SK-N-SH (cell line): ENCODE measurements at regions not wholly inside any gene's neighbourhood (a gene's known extent, or its start where the extent isn't known, plus 50 kb on each side); places are given as distances from the start of the nearest gene placed in this dataset.

Experiments used
- CTCF ChIA-PET: fragments of 300-600, 350-600 bp; formaldehyde crosslinking; extraction: SDS; loops from one replicate; lab custom pipeline; 2021; lab: Yijun Ruan, JAX
- POLR2A ChIA-PET: fragments of 350-600 bp; sonication (Branson Sonifier 250); formaldehyde crosslinking; extraction: SDS; loops from one replicate; lab custom pipeline; 2020; ENCODE audit warnings: antibody characterized with exemption, inconsistent platforms; lab: Yijun Ruan, JAX
- DNase-seq: peaks from one replicate; pipeline ENCODE4 v3.0.0; 2012
- H2AFZ ChIP-seq: fragments of 200-600 bp; sonication (generic); 2 replicates; pipeline ENCODE4 v1.8.1; 2016; ENCODE audit warnings: antibody characterized with exemption, mild to moderate bottlenecking, low read depth
- H3F3A ChIP-seq: fragments of 200-600 bp; sonication (generic); replicated peaks from 2 replicates; pipeline ENCODE3; 2016; ENCODE audit warnings: antibody characterized with exemption, mild to moderate bottlenecking; ENCODE audit not compliant: insufficient read depth
- H3K27ac ChIP-seq, 2 experiments: fragments of 200-500 bp in 1 of 2; fragments of 200-600 bp in 1 of 2; sonication (Bioruptor generic) in 1 of 2; sonication (generic), shearing (Covaris generic) in 1 of 2; 2 replicates each; pipeline versions ENCODE4 v1.5.1 to v1.6.1; 2014 to 2016; ENCODE audit warnings: low read depth in 2 of 2, inconsistent platforms in 1 of 2, low read length in 1 of 2, mild to moderate bottlenecking in 1 of 2, mixed read lengths in 1 of 2
- H3K27me3 ChIP-seq: fragments of 200-600 bp; sonication (generic), shearing (Covaris generic); 2 replicates; pipeline ENCODE4 v1.6.1; 2016; ENCODE audit warnings: mixed run types; ENCODE audit not compliant: insufficient read depth
- H3K36me3 ChIP-seq, 2 experiments: fragments of 200-500 bp in 1 of 2; fragments of 200-600 bp in 1 of 2; sonication (Bioruptor generic) in 1 of 2; sonication (generic) in 1 of 2; replicated peaks in 1 of 2; 2 replicates each; pipeline versions ENCODE3 to v1.5.1; 2014 to 2016; ENCODE audit warnings: low read length in 1 of 2, mild to moderate bottlenecking in 1 of 2; ENCODE audit not compliant: insufficient read depth in 2 of 2, control insufficient read depth in 1 of 2
- H3K4me1 ChIP-seq, 2 experiments: fragments of 200-500 bp in 1 of 2; fragments of 200-600 bp in 1 of 2; sonication (Bioruptor generic) in 1 of 2; sonication (generic), shearing (Covaris generic) in 1 of 2; 2 replicates each; pipeline versions ENCODE4 v1.5.1 to v1.6.1; 2014 to 2016; ENCODE audit warnings: low read depth in 1 of 2, low read length in 1 of 2, mixed run types in 1 of 2; ENCODE audit not compliant: insufficient read depth in 2 of 2, control insufficient read depth in 1 of 2
- H3K4me2 ChIP-seq: fragments of 200-600 bp; sonication (generic), shearing (Covaris generic); 2 replicates; pipeline ENCODE4 v1.6.1; 2017; ENCODE audit warnings: mixed run types
- H3K4me3 ChIP-seq, 2 experiments: fragments of 200-500 bp in 1 of 2; fragments of 200-600 bp in 1 of 2; sonication (Bioruptor generic) in 1 of 2; sonication (generic), shearing (Covaris generic) in 1 of 2; 2 replicates each; pipeline versions ENCODE4 v1.5.1 to v1.8.1; 2014 to 2016; ENCODE audit warnings: low read depth in 2 of 2, inconsistent platforms in 1 of 2, low read length in 1 of 2, mild to moderate bottlenecking in 1 of 2, mixed read lengths in 1 of 2, moderate library complexity in 1 of 2
- H3K79me2 ChIP-seq: fragments of 200-600 bp; sonication (generic); 2 replicates; pipeline ENCODE4 v1.8.1; 2017; ENCODE audit warnings: mild to moderate bottlenecking; ENCODE audit not compliant: insufficient read depth
- H3K9ac ChIP-seq: fragments of 200-600 bp; sonication (generic); 2 replicates; pipeline ENCODE4 v1.6.1; 2017; ENCODE audit warnings: mixed run types
- H3K9me2 ChIP-seq: fragments of 200-600 bp; sonication (generic); 2 replicates; pipeline ENCODE4 v1.6.1; 2017; ENCODE audit warnings: mixed run types
- H3K9me3 ChIP-seq: fragments of 200-600 bp; sonication (generic); 2 replicates; pipeline ENCODE4 v1.6.1; 2017; ENCODE audit warnings: mixed run types, mild to moderate bottlenecking, moderate library complexity
- H4K20me1 ChIP-seq: fragments of 200-600 bp; sonication (generic); 2 replicates; pipeline ENCODE4 v1.6.1; 2017; ENCODE audit warnings: mild to moderate bottlenecking, mixed run types; ENCODE audit not compliant: insufficient read depth
- CHD2 ChIP-seq: fragments of 150-350 bp; IDR thresholded peaks from 2 replicates; pipeline ENCODE4 v1.6.1; 2018; ENCODE audit warnings: low read length; ENCODE audit not compliant: partially characterized antibody
- EP300 ChIP-seq, 2 experiments: IDR thresholded peaks; 2 replicates each; pipeline versions ENCODE4 v1.4.0 to v1.6.1; 2012; ENCODE audit warnings: borderline replicate concordance in 1 of 2, low read depth in 1 of 2, low read length in 1 of 2
- EZH2phosphoT487 ChIP-seq: fragments of 200-600 bp; sonication (generic); IDR thresholded peaks from 2 replicates; pipeline ENCODE4 v1.6.1; 2017; ENCODE audit warnings: low read depth, mixed run types, mild to moderate bottlenecking, antibody characterized with exemption, moderate library complexity, borderline replicate concordance
- FOSL2 ChIP-seq: IDR thresholded peaks from 2 replicates; pipeline ENCODE4 v1.4.0; 2012; ENCODE audit warnings: low read depth, mild to moderate bottlenecking, moderate library complexity, borderline replicate concordance
- FOXJ3 ChIP-seq: sonication (generic); formaldehyde crosslinking; IDR thresholded peaks from 2 replicates; pipeline ENCODE4 v1.5.1; 2020; ENCODE audit warnings: mild to moderate bottlenecking, missing genetic modification reagents
- GABPA ChIP-seq: IDR thresholded peaks from 2 replicates; pipeline ENCODE4 v1.4.0; 2012; ENCODE audit warnings: low read depth, mild to moderate bottlenecking
- MEF2A ChIP-seq: IDR thresholded peaks from 2 replicates; pipeline ENCODE4 v1.4.0; 2012; ENCODE audit warnings: low read depth, borderline replicate concordance
- NFIC ChIP-seq: IDR thresholded peaks from 2 replicates; pipeline ENCODE4 v1.4.0; 2012; ENCODE audit warnings: borderline replicate concordance
- RCOR1 ChIP-seq: fragments of 150-350 bp; IDR thresholded peaks from 2 replicates; pipeline ENCODE4 v1.6.1; 2017; ENCODE audit warnings: antibody characterized with exemption, low read length
- RXRA ChIP-seq: IDR thresholded peaks from 2 replicates; pipeline ENCODE4 v1.4.0; 2012; ENCODE audit warnings: low read depth, mild to moderate bottlenecking, borderline replicate concordance
- TAF1 ChIP-seq: IDR thresholded peaks from 2 replicates; pipeline ENCODE4 v1.6.1; 2012; ENCODE audit warnings: low read depth, mild to moderate bottlenecking, low read length, moderate library complexity, borderline replicate concordance
- TEAD4 ChIP-seq: IDR thresholded peaks from 2 replicates; pipeline ENCODE4 v1.4.0; 2012; ENCODE audit warnings: mild to moderate bottlenecking, borderline replicate concordance; ENCODE audit not compliant: insufficient read depth
- WGBS: methylation state at CpG from one replicate; pipeline ENCODE4 v1.1.6; 2017; ENCODE audit warnings: low lambda C conversion rate; 5-methylcytosine and 5-hydroxymethylcytosine counted together
- TF ChIP-seq, protein P1 (sequence below): IDR thresholded peaks from 2 replicates; pipeline ENCODE4 v1.4.0; 2012; ENCODE audit warnings: low read depth
- TF ChIP-seq, protein P2 (sequence below): IDR thresholded peaks from 2 replicates; pipeline ENCODE4 v1.4.0; 2012; ENCODE audit warnings: low read depth, borderline replicate concordance
- TF ChIP-seq, protein P3 (sequence below): fragments of 150-350 bp; IDR thresholded peaks from 2 replicates; pipeline ENCODE4 v1.6.1; 2016; ENCODE audit warnings: mild to moderate bottlenecking, low read depth, low read length
- TF ChIP-seq, protein P4 (sequence below): fragments of 150-350 bp; IDR thresholded peaks from 2 replicates; pipeline ENCODE4 v1.6.1; 2017; ENCODE audit warnings: antibody characterized with exemption, low read length, low read depth, borderline replicate concordance

DNA sequence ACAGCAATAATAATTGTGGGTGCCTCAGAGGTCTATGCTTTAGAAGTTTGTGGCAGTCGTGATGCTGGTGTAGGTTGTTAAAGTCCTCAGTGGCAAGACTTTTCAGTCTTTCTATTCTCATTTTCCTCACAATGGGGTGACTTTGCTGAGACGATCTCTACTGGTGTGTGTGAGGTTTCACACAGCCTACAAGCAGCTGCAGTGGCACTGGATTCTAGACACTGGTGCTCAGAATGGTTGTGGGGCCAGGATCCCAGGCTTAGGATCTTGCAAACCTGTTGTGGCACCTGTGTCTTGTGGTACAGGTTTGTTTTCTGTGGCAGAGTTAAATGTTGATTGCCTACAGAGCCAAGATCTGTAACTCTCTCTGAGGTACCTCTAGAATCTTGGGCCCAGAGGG is 581.2 kb downstream of the PTPRC start:
- Histone ChIP-seq H3K79me2 (no peaks in the 10 kb centered on the region), H3K9ac (no peak overlapping the region), H3K36me3 (no peaks in the 10 kb centered on the region), H3F3A (no peaks in the 10 kb centered on the region), H4K20me1 (no peaks in the 10 kb centered on the region), H3K9me3 (no peaks in the 10 kb centered on the region), H3K4me2 (no peak overlapping the region), H3K9me2 (no peaks in the 10 kb centered on the region), H2AFZ (no peak overlapping the region), H3K4me3 (no peak overlapping the region), H3K27me3 (no peaks in the 10 kb centered on the region), H3K4me1 (peaks cover 0 to under 1% of the 10 kb centered on the region in 2 experiments; a peak in 1 of 4 replicates), H3K27ac (no peak overlapping the region)
- CTCF ChIA-PET, result interaction anchor here (0.7 to 1.3 kb wide), 2 partner anchors 11 to 23 kb away, joined by 3 to 4 read pairs; no protein-coding TSS in a partner anchor
- POLR2A ChIA-PET, result no interaction called here
- WGBS, result 63% methylated on average over 2 of the region's 2 CpGs
- TF ChIP-seq, protein P1, sequence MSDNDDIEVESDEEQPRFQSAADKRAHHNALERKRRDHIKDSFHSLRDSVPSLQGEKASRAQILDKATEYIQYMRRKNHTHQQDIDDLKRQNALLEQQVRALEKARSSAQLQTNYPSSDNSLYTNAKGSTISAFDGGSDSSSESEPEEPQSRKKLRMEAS, result no peak
- no peak for TF ChIP-seq CHD2
- DNase-seq, result no peak

DNA sequence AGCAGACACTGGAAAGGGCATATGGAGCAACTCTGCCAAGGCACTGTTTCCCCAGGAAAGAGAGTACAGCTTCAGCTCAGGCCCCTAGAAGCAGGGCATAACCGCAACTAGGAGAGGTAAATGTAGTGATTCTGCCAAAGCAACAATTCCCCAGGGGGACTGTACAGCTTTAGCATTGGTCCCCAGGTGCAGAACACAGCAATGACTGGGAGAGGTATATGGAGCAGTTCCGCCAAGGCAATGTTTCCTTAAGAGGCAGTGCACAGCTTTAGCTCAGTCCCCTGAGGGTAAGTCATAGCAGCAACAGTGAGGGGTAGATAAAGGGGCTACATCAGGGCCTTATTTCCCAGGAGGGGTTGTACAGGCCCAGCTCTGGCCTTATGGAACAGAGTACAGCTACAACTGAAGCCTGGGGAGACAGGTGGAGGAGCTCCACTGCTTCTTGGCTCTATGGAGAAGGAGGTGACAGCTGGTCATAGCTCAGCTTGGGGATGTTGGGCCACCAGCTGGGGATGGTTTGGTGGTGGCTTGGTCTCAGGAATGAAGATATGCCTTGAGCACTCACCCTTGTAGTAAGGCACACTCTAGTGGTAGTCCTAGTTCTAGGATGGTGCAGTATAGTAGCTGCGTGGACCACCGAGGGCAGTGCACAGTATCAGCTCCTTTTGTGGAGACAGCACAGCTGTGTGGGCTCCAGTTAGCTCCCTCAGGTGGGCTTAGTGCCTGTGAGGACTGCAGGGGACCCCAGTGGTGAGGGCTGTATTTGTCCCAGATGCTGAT is 582.7 kb downstream of the PTPRC start:
- no peaks in the 10 kb centered on the region for H4K20me1 ChIP-seq
- TF ChIP-seq GABPA (no peak), EP300 (IDR thresholded peaks at IDR 0.05; ENCODE audit: borderline replicate concordance in 1 of 2, low read depth in 1 of 2, low read length in 1 of 2) (no peak), CHD2 (no peak)
- no peaks in the 10 kb centered on the region for H3K27me3 ChIP-seq
- peaks cover 2% of the 10 kb centered on the region for H3F3A ChIP-seq
- no peak overlapping the region for H3K27ac ChIP-seq
- DNase-seq, result no peak
- H3K9me2 ChIP-seq, result no peaks in the 10 kb centered on the region
- H3K36me3 ChIP-seq, result no peaks in the 10 kb centered on the region
- H3K4me3 ChIP-seq, result no peak overlapping the region
- H2AFZ ChIP-seq, result no peak overlapping the region
- no peaks in the 10 kb centered on the region for H3K9me3 ChIP-seq
- 80% methylated on average over 2 of the region's 4 CpGs for WGBS
- H3K79me2 ChIP-seq, result no peaks in the 10 kb centered on the region
- ChIA-PET CTCF (interaction anchor here (1.3 kb wide), 1 partner anchor 10 kb away, joined by 4 read pairs; no protein-coding TSS in a partner anchor), POLR2A (no interaction called here)
- no peak overlapping the region for H3K4me2 ChIP-seq
- H3K9ac ChIP-seq, result no peak overlapping the region
- H3K4me1 ChIP-seq, result peaks cover 4 to 13% of the 10 kb centered on the region in 2 experiments; a peak in 2 of 4 replicates

DNA sequence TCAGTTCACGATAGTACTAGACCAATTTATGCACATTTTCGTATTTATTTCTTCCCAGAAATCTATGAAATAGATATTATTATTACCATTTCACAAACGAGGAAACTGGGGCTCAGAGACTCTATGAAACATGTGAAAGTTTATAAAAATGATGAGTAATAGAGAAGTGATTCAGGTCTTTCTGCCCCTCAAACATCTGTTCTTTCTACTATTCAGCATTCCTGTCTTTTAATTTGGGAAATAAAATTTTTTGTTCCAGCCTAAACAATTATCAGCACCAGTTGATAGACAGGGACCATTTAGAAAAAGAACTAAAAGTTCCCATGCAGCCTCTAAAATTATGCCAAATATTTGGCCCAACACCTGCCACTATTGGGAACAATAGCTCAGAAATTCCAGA is 585.1 kb downstream of the PTPRC start:
- H3K27ac ChIP-seq, result no peak overlapping the region
- 67% methylated on average over 3 of the region's 3 CpGs for WGBS
- H2AFZ ChIP-seq, result no peak overlapping the region
- DNase-seq, result no peak
- no peak overlapping the region for H3K9ac ChIP-seq
- no peaks in the 10 kb centered on the region for H3K9me2 ChIP-seq
- no peak overlapping the region for H3K4me3 ChIP-seq
- H3K79me2 ChIP-seq, result no peaks in the 10 kb centered on the region
- TF ChIP-seq FOSL2 (no peak), EZH2phosphoT487 (no peak), RCOR1 (no peak), NFIC (no peak), MEF2A (no peak), TEAD4 (no peak), RXRA (no peak), FOXJ3 (CRISPR knock-in tag) (no peak), TAF1 (no peak)
- TF ChIP-seq, protein P2, sequence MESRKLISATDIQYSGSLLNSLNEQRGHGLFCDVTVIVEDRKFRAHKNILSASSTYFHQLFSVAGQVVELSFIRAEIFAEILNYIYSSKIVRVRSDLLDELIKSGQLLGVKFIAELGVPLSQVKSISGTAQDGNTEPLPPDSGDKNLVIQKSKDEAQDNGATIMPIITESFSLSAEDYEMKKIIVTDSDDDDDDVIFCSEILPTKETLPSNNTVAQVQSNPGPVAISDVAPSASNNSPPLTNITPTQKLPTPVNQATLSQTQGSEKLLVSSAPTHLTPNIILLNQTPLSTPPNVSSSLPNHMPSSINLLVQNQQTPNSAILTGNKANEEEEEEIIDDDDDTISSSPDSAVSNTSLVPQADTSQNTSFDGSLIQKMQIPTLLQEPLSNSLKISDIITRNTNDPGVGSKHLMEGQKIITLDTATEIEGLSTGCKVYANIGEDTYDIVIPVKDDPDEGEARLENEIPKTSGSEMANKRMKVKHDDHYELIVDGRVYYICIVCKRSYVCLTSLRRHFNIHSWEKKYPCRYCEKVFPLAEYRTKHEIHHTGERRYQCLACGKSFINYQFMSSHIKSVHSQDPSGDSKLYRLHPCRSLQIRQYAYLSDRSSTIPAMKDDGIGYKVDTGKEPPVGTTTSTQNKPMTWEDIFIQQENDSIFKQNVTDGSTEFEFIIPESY, result no peak
- TF ChIP-seq, protein P3, sequence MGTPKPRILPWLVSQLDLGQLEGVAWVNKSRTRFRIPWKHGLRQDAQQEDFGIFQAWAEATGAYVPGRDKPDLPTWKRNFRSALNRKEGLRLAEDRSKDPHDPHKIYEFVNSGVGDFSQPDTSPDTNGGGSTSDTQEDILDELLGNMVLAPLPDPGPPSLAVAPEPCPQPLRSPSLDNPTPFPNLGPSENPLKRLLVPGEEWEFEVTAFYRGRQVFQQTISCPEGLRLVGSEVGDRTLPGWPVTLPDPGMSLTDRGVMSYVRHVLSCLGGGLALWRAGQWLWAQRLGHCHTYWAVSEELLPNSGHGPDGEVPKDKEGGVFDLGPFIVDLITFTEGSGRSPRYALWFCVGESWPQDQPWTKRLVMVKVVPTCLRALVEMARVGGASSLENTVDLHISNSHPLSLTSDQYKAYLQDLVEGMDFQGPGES, result no peak
- TF ChIP-seq, protein P4, sequence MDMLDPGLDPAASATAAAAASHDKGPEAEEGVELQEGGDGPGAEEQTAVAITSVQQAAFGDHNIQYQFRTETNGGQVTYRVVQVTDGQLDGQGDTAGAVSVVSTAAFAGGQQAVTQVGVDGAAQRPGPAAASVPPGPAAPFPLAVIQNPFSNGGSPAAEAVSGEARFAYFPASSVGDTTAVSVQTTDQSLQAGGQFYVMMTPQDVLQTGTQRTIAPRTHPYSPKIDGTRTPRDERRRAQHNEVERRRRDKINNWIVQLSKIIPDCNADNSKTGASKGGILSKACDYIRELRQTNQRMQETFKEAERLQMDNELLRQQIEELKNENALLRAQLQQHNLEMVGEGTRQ, result no peak
- no peaks in the 10 kb centered on the region for H3K36me3 ChIP-seq
- H4K20me1 ChIP-seq, result no peaks in the 10 kb centered on the region
- no peak overlapping the region for H3K4me2 ChIP-seq
- peaks cover 4% of the 10 kb centered on the region for H3F3A ChIP-seq
- no peaks in the 10 kb centered on the region for H3K9me3 ChIP-seq
- no peaks in the 10 kb centered on the region for H3K27me3 ChIP-seq
- ChIA-PET CTCF (no interaction called here), POLR2A (no interaction called here)
- H3K4me1 ChIP-seq, result peaks cover 9 to 23% of the 10 kb centered on the region in 2 experiments; a peak in 3 of 4 replicates
